LNCaP clone FGC (cell line): ENCODE measurements at regions not wholly inside any gene's neighbourhood (a gene's known extent, or its start where the extent isn't known, plus 50 kb on each side); places are given as distances from the start of the nearest gene placed in this dataset.
"Not testable (repeated sequence)": the region's sequence is repeated elsewhere in the genome, so short reads cannot be mapped to it uniquely, and the experiment has no call there.

Experiments used
- DNase-seq: peaks from one replicate; pipeline ENCODE4 v3.0.0-alpha.2; 2011; ENCODE audit warnings: low read depth
- H3K4me3 ChIP-seq: 2 replicates; pipeline ENCODE4 v1.5.1; 2011; ENCODE audit warnings: mild to moderate bottlenecking, low read depth, low read length, control low read depth
- TF ChIP-seq, protein P1 (sequence below): IDR thresholded peaks from 2 replicates; pipeline ENCODE4 v1.5.1; 2012; ENCODE audit warnings: mild to moderate bottlenecking; ENCODE audit not compliant: control insufficient read depth, insufficient read depth; ENCODE audit errors: extremely low read depth

DNA sequence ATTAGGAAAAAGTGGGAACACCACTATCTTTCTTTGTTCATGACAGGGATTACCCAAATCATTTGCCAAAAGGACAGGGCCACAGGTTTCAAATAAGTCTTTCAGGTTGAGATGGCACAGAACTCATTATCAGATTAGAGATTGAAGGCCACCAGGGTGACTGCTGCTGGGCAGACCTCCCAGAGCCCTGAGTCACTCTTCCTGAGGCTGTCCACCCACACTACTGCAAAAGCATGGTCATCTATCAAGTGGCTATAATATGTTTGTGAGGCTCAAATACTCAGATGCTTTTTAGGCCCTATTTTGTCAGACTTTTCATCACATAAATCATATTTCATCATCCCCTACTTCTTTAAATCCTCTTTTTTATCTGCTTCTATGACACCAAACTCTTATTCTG, 155.3 kb upstream of the CCDC196 start:
- TF ChIP-seq, protein P1, sequence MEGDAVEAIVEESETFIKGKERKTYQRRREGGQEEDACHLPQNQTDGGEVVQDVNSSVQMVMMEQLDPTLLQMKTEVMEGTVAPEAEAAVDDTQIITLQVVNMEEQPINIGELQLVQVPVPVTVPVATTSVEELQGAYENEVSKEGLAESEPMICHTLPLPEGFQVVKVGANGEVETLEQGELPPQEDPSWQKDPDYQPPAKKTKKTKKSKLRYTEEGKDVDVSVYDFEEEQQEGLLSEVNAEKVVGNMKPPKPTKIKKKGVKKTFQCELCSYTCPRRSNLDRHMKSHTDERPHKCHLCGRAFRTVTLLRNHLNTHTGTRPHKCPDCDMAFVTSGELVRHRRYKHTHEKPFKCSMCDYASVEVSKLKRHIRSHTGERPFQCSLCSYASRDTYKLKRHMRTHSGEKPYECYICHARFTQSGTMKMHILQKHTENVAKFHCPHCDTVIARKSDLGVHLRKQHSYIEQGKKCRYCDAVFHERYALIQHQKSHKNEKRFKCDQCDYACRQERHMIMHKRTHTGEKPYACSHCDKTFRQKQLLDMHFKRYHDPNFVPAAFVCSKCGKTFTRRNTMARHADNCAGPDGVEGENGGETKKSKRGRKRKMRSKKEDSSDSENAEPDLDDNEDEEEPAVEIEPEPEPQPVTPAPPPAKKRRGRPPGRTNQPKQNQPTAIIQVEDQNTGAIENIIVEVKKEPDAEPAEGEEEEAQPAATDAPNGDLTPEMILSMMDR = no peak
- DNase-seq = no peak

DNA sequence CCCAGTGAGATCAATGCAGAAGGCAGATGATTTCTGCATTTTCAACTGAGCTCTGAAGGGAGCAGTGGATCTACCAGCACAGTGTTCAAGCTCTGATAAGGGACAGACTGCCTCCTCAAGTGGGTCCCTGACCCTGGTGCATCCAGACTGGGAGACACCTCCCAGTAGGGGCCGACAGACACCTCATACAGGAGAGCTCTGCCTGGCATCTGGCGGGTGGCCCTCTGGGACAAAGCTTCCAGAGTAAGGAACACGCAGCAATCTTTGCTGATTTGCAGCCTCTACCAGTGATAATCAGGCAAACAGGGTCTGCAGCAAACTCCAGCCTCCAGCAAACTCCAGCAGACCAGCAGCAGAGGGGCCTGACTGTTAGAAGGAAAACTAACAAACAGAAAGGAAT, 152.9 kb upstream of the CCDC196 start:
- H3K4me3 ChIP-seq, DNase-seq: not testable (repeated sequence)

More for the DNA sequence above, 155.3 kb upstream of the CCDC196 start:
- no peak overlapping the region for H3K4me3 ChIP-seq

DNA sequence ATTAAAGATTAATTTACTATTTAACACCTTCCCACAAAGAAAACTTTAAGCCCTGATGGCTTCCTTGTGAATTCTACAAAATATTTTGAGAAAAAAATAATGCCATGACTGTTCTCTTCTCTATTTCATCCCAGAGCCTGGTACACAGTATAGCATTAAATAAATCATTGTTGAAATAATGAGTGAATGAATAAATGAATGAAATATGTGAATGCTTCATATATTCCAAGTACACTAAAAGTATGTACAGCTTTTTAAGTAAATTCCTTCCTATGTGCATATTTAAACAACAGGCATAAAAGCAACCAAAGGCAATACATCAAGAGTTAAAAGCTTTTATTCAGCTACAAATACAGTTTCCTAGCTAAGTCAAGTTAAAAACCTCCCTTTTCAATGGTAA, 144.9 kb upstream of the CCDC196 start:
- TF ChIP-seq, protein P1 = no peak
- DNase-seq = no peak
- H3K4me3 ChIP-seq = no peak overlapping the region

DNA sequence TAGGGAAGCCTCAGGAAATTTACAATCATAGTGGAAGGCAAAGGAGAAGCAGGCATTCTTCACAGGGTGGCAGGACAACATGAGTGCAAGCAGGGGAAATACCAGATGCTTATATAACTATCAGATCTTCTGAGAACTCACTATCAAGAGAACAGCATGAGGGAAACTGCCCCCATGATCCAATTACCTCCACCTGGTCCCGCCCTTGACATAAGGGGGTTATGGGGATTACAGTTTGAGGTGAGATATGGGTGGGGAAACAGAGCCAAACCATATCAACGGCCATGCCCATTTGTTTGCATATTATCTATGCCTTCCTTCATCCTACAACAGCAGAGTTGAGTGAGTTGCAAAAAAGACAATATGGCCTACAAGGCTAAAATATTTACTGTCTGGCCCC, 140.2 kb upstream of the CCDC196 start:
- TF ChIP-seq, protein P1 = no peak
- DNase-seq = no peak
- H3K4me3 ChIP-seq = no peak overlapping the region

DNA sequence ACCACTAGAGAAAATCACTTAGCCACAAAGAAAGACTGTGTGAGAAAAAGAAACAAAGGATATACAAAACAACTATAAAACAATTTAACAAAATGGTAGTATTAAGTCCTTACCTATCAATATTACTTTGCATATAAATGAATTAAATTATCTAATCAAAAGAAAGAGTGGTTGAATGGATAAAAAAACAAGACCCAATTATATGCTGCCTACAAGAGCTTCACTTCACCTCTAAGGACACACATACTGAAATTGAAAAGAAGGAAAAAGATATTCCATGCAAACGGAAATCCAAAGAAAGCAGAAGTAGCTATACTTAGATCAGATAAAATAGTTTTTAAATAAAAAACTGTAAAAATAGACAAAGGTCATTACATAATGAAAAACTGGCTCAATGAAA, 134.9 kb upstream of the CCDC196 start:
- DNase-seq = no peak
- H3K4me3 ChIP-seq = no peak overlapping the region
- TF ChIP-seq, protein P1 = no peak

DNA sequence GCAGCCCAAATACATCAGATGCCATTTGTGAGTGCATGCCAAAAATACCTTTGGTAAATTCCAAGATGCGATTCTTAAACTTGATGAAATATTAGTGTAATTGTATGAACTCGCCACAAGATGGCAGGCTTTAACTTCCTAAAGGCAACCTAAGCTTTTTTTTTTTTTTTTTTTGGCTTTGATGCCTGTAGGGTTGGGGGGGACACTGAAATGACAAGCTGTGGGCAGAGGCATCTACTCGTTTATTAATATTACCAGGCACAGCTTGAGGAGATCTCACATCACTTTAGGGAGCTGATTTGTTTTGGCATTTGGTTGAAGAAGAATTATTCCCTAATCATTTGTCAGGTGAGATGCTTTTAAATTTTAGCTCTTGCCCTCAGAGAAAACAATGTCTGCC, 126.7 kb upstream of the CCDC196 start:
- DNase-seq = peak; percentile 35
- TF ChIP-seq, protein P1 = peak; percentile 60
- H3K4me3 ChIP-seq = no peak overlapping the region

DNA sequence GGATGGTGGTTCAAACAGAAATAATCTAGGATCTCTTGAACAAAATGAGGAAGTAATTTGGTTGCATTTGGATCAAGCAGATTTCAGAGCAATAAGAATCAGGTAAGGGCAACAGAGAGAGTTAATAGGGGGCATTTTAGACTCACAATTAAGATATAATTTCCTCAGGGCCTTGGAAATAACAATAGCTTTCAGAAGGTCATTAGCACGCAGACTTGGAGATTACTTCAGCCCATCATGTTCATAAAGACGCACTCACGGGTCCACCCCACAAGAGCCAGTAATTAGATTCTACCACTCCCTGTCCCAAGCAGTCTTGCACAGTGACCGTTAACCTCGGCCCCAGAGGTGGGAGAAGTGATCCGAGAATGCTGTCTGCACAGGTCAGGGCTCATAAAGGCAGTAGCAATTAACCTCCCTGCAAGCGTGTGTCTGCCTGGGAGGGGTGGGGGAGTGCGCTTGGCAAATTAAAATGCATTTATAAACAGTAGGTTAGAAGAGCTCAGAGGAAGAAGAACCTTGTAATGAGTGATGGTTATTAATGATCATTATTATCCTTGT, 125.7 kb upstream of the CCDC196 start:
- DNase-seq = no peak
- no peak overlapping the region for H3K4me3 ChIP-seq
- TF ChIP-seq, protein P1 = no peak

DNA sequence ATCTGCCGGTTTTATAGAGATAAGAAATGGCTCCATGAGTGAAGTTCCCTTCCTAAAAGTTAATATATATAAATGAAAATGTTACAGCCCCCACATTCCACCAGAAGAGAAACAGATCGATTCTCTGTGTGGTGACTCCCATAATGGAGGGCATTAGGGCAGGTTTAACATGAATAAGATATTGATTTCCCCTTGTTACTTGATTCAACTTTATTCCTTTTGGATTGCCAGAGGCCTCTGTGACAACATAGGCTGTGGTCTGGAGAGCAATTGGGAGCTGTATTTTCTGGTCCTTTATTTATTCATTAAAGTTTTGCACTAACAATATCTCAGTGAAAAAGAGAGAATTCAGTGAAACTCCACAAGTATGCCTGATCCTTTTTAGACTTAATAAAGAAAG, 125.2 kb upstream of the CCDC196 start:
- TF ChIP-seq, protein P1 = no peak
- DNase-seq = no peak
- no peak overlapping the region for H3K4me3 ChIP-seq
